ENCODE measurements at regions not wholly inside any gene's neighbourhood (a gene's known extent, or its start where the extent isn't known, plus 50 kb on each side); places are given as distances from the start of the nearest gene placed in this dataset.

- no peak for DNase-seq (ENCODE audit: low read depth in 1 of 2, low spot score in 1 of 2)
- FAIRE-seq: no peak
- H3K4me3 ChIP-seq: no peak overlapping the region
- ChIA-PET CTCF (interaction anchor here (1.1 to 1.8 kb wide), 3 partner anchors 12 to 202 kb away, joined by 3 to 7 read pairs (median 4); no protein-coding TSS in a partner anchor), POLR2A (no interaction called here)
- ATAC-seq: no peak
- H3K27ac ChIP-seq: no peak overlapping the region
- no peak overlapping the region for H3K4me2 ChIP-seq
- H3K4me1 ChIP-seq: peaks cover 33% of the 10 kb centered on the region
- WGBS (ENCODE audit: missing lambda C conversion rate): 73% methylated on average over 5 of the region's 5 CpGs
- no peaks in the 10 kb centered on the region for H3K9me3 ChIP-seq
- TF ChIP-seq ZFP36 (IDR thresholded peaks at IDR 0.05; ENCODE audit: borderline replicate concordance, partially characterized antibody): no peak
- no peak for TF ChIP-seq NFE2L2 (conservative IDR thresholded peaks at IDR 0.05; ENCODE audit: low read length)
- no peak for TF ChIP-seq CBX2 (IDR thresholded peaks at IDR 0.05; ENCODE audit: borderline replicate concordance, low read depth)
- TF ChIP-seq HES2 (IDR thresholded peaks at IDR 0.05): no peak
- TF ChIP-seq HMGXB4 (CRISPR knock-in tag; IDR thresholded peaks at IDR 0.05; ENCODE audit: borderline replicate concordance): no peak
- no peak for TF ChIP-seq SMC3 (IDR thresholded peaks at IDR 0.05)
- no peak for TF ChIP-seq BCL3 (IDR thresholded peaks at IDR 0.05)
- TF ChIP-seq EHMT2 (IDR thresholded peaks at IDR 0.05; ENCODE audit: low read depth): no peak
- TF ChIP-seq KDM1A (IDR thresholded peaks at IDR 0.05; ENCODE audit: low read depth): no peak
- no peak for TF ChIP-seq JUNB (IDR thresholded peaks at IDR 0.05)
- TF ChIP-seq HDAC2 (IDR thresholded peaks at IDR 0.05): no peak
- TF ChIP-seq HOXB13 (CRISPR knock-in tag; IDR thresholded peaks at IDR 0.05; ENCODE audit: low read depth): no peak
- TF ChIP-seq JUN (IDR thresholded peaks at IDR 0.05): no peak
- TF ChIP-seq CEBPB (IDR thresholded peaks at IDR 0.05): no peak
- TF ChIP-seq POLR2AphosphoS2 (conservative IDR thresholded peaks at IDR 0.05; ENCODE audit: low read length): no peak
- TF ChIP-seq REST (IDR thresholded peaks at IDR 0.05): no peak
- no peak for TF ChIP-seq CTCF (IDR thresholded peaks at IDR 0.05)
- TF ChIP-seq CHD4 (IDR thresholded peaks at IDR 0.05; ENCODE audit: borderline replicate concordance): no peak
- TF ChIP-seq HOXB5 (CRISPR knock-in tag; IDR thresholded peaks at IDR 0.05): no peak
These were observed 134.2 kb downstream of the GLI2 start for GRCh38 chr2:120869730-120870466.
